ENCODE measurements at regions not wholly inside any gene's neighbourhood (a gene's known extent, or its start where the extent isn't known, plus 50 kb on each side); places are given as distances from the start of the nearest gene placed in this dataset.

GRCh38 chr16:79800016-79800608 lies 199.6 kb upstream of the MAF start:
- no peak for TF ChIP-seq POLR2AphosphoS5 (IDR thresholded peaks at IDR 0.05; ENCODE audit: low read depth, low read length)
- no peak for TF ChIP-seq TAF1 (IDR thresholded peaks at IDR 0.05; ENCODE audit: low read depth, low read length)
- no peak for TF ChIP-seq POLR2A (IDR thresholded peaks at IDR 0.05; ENCODE audit: low read depth, low read length)
- TF ChIP-seq PAX5 (IDR thresholded peaks at IDR 0.05; ENCODE audit: insufficient read depth, low read length, severe bottlenecking): no peak
